Activated CD8-positive, alpha-beta T cell treated with anti-CD3 and anti-CD28 coated beads for 36 hours (primary cell): ENCODE measurements at regions not wholly inside any gene's neighbourhood (a gene's known extent, or its start where the extent isn't known, plus 50 kb on each side); places are given as distances from the start of the nearest gene placed in this dataset.
"Not testable (repeated sequence)": the region's sequence is repeated elsewhere in the genome, so short reads cannot be mapped to it uniquely, and the experiment has no call there.

ENCODE experiments used
- ATAC-seq: fragments of 200-7000 bp; cut with Tn5 transposase; one replicate; pipeline ENCODE4 v1.10.0; 2021; ENCODE audit warnings: mild to moderate bottlenecking, moderate library complexity
- CTCF ChIA-PET: fragments of 350-600 bp; sonication (Branson Sonifier 250); formaldehyde crosslinking; loops from one replicate; lab custom pipeline; 2021; ENCODE audit warnings: antibody characterized with exemption; lab: Charles Lee
- POLR2A ChIA-PET: fragments of 350-600 bp; sonication (Branson Sonifier 250); formaldehyde crosslinking; loops from one replicate; lab custom pipeline; 2021; ENCODE audit warnings: antibody characterized with exemption; lab: Charles Lee
- DNase-seq: peaks from one replicate; pipeline ENCODE4 v3.0.0-alpha.2; 2020
- H3K27ac Mint-ChIP-seq: one replicate; pipeline ENCODE4 v1.8.0; 2021; ENCODE audit warnings: mild to moderate bottlenecking, mixed read lengths
- H3K27me3 Mint-ChIP-seq: one replicate; pipeline ENCODE4 v1.8.0; 2021; ENCODE audit warnings: mixed read lengths
- H3K36me3 Mint-ChIP-seq: one replicate; pipeline ENCODE4 v1.8.0; 2021; ENCODE audit warnings: low read depth, mixed read lengths
- H3K4me1 Mint-ChIP-seq: one replicate; pipeline ENCODE4 v1.8.0; 2021; ENCODE audit warnings: low read depth, mixed read lengths
- H3K4me3 Mint-ChIP-seq: one replicate; pipeline ENCODE4 v1.8.0; 2021; ENCODE audit warnings: mild to moderate bottlenecking, moderate library complexity, mixed read lengths
- H3K9me3 Mint-ChIP-seq: one replicate; pipeline ENCODE4 v1.8.0; 2021; ENCODE audit warnings: mixed read lengths
- intact Hi-C: fragments of 100-400 bp; cut with micrococcal nuclease; formaldehyde crosslinking; loops from one replicate; pipeline ENCODE4 v1.10.0; 2022
- TF ChIP-seq, protein P1 (sequence below): fragments of 200-600 bp; IDR thresholded peaks from one replicate; pipeline ENCODE4 v1.8.0; 2022; ENCODE audit warnings: antibody characterized with exemption, mild to moderate bottlenecking

DNA sequence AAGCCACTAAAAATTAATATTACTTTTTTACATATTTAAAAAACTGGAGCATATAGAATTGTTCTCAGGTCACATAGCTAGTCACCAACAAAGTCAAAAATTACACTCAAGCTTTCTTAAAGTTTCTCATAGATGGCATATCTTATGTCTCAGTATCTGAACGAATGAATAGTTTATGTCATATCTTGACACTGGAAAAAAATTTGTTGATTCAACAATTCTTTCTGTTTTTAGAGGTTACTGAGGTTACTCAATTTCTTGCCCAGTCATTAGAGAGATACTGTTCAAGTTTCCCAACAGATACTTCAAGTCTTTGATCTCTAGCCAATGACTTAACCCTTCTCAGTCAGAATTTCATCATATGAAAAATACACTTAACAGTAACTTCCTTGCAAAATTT lies 113.1 kb upstream of the XIRP2 start:
- TF ChIP-seq, protein P1, sequence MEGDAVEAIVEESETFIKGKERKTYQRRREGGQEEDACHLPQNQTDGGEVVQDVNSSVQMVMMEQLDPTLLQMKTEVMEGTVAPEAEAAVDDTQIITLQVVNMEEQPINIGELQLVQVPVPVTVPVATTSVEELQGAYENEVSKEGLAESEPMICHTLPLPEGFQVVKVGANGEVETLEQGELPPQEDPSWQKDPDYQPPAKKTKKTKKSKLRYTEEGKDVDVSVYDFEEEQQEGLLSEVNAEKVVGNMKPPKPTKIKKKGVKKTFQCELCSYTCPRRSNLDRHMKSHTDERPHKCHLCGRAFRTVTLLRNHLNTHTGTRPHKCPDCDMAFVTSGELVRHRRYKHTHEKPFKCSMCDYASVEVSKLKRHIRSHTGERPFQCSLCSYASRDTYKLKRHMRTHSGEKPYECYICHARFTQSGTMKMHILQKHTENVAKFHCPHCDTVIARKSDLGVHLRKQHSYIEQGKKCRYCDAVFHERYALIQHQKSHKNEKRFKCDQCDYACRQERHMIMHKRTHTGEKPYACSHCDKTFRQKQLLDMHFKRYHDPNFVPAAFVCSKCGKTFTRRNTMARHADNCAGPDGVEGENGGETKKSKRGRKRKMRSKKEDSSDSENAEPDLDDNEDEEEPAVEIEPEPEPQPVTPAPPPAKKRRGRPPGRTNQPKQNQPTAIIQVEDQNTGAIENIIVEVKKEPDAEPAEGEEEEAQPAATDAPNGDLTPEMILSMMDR = no peak
- no peak for DNase-seq
- POLR2A ChIA-PET = no interaction called here
- H3K36me3 Mint-ChIP-seq = no peaks in the 10 kb centered on the region
- no peak for ATAC-seq
- H3K27ac Mint-ChIP-seq = no peak overlapping the region
- no peaks in the 10 kb centered on the region for H3K4me1 Mint-ChIP-seq
- H3K9me3 Mint-ChIP-seq = no peaks in the 10 kb centered on the region
- CTCF ChIA-PET = no interaction called here
- no peaks in the 10 kb centered on the region for H3K27me3 Mint-ChIP-seq
- no peak overlapping the region for H3K4me3 Mint-ChIP-seq
- intact Hi-C loops = no loop called here

DNA sequence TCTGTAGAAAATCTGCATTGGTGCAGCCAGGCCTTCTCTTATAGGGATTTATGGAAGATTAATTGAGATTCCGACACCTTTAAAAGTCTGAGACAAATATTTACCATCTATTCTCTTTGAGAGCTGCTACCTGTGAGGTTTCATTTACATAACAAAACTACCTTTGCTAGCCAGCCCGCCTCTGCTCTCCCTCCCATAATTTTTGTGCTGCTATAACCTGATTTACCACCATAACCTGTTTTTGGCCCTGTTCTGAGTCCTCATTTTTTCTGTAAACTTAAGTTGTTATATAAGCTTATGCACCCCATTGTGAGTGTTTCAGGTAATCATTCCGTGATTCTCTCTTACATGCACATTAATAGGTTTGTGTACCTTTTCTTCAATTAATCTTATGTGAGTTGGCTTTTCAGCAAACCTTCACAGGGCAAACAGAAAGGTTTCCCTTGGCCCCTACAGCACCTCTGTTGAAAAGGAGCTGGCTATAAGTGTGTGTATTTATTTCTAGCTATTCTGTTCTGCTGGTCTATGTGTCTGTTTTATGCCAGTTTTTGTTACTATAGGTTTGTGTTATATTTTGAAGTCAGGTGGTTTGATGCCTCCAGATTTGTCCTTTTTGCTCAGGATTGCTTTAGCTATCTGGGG lies 114.9 kb upstream of the XIRP2 start:
- no peaks in the 10 kb centered on the region for H3K36me3 Mint-ChIP-seq

DNA sequence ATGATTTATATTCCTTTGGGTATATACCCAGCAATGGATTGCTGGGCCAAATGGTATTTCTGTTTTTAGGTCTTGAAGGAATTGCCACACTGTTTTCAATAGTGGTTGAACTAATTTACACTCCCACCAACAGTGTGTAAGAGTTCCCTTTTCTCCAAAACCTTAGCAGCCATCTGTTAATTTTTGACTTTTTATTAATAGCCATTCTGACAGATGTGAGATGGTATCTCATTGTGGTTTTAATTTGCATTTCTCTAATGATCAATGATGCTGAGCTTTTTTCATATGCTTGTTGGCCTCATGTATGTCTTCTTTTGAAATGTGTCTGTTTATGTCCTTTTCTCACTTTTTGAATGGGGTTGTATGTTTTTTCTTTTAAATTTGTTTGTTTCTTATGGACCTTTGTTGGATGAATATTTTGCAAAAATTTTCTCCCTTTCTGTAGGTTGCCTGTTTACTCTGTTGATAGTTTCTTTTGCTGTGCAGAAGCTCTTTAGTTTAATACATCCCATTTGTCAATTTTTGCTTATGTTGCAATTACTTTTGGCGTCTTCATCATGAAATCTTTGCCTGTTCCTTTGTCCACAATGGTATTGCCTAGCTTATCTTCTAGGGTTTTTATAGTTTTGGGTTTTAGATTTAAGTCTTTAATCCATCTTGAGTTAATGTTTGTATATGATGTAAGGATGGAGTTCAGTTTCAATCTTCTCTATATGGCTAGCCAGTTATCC lies 119.7 kb upstream of the XIRP2 start:
- DNase-seq (no peak), ATAC-seq (no peak)
- intact Hi-C loops = no loop called here
- Mint-ChIP-seq H3K36me3 (no peaks in the 10 kb centered on the region), H3K4me3 (no peak overlapping the region), H3K27ac (no peak overlapping the region), H3K9me3 (peaks cover 4% of the 10 kb centered on the region), H3K27me3 (no peaks in the 10 kb centered on the region), H3K4me1 (no peaks in the 10 kb centered on the region)
- POLR2A ChIA-PET = interaction anchor here (0.9 kb wide), 1 partner anchor 23 kb away, joined by 3 read pairs; no protein-coding TSS in a partner anchor
- TF ChIP-seq, protein P1 = no peak
- CTCF ChIA-PET = no interaction called here

More for the DNA sequence above, 114.9 kb upstream of the XIRP2 start:
- ChIA-PET CTCF (no interaction called here), POLR2A (no interaction called here)
- Mint-ChIP-seq H3K27me3 (no peaks in the 10 kb centered on the region), H3K4me3 (no peak overlapping the region), H3K9me3 (peaks cover 2% of the 10 kb centered on the region), H3K4me1 (no peaks in the 10 kb centered on the region), H3K27ac (no peak overlapping the region)
- DNase-seq = no peak
- no peak for ATAC-seq
- intact Hi-C loops = no loop called here
- TF ChIP-seq, protein P1 = no peak

DNA sequence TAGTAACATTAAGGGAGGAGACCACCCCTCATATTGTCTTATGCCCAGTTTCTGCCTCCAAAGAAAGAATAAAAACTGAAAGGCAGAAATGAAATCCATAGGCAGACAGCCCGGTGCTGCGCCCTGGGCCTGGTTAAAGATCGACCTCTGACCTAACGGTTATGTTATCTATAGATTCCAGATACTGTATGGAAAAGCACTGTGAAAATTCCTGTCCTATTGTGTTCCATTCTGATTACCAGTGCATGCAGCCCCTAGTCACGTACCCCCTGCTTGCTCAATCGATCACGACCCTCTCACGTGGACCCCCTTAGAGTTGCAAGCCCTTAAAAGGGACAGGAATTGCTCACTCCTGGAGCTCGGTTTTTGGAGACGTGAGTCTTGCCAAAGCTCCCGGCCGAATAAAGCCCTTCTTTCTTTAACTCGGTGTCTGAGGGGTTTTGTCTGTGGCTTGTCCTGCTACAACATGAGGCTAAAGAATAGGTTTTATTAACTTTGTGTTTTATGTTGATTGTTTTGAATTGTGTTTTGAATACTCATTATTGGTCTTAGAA lies 121.4 kb upstream of the XIRP2 start:
- H3K27ac Mint-ChIP-seq, intact Hi-C loops, DNase-seq, H3K4me1 Mint-ChIP-seq, H3K9me3 Mint-ChIP-seq, H3K36me3 Mint-ChIP-seq, H3K4me3 Mint-ChIP-seq, H3K27me3 Mint-ChIP-seq, ATAC-seq, CTCF ChIA-PET, POLR2A ChIA-PET: not testable (repeated sequence)

DNA sequence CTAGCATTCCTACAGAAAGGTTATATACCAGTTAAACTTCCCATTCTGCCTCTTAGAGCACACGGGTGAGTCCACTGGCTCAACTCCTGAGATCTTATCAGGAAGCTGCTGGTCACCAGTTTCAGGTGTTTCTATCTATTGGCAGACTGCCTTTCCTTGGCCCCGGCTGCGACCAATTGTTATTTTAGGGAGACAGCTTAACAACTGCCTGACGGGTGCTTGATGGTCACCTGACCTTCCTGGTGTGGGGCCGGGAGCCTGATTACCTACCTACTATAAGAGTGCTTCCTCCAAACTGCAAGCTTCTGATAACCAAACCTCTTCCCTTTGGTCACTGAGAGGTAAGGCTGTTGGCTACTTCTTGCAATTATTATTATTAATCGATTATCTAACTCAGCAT lies 122.1 kb upstream of the XIRP2 start:
- Mint-ChIP-seq H3K27me3 (no peaks in the 10 kb centered on the region), H3K4me3 (no peak overlapping the region), H3K27ac (no peak overlapping the region), H3K4me1 (no peaks in the 10 kb centered on the region), H3K36me3 (no peaks in the 10 kb centered on the region), H3K9me3 (peaks cover 4% of the 10 kb centered on the region)
- TF ChIP-seq, protein P1 = no peak
- POLR2A ChIA-PET = no interaction called here
- DNase-seq (no peak), ATAC-seq (no peak)
- intact Hi-C loops = no loop called here
- CTCF ChIA-PET = no interaction called here
